Stimulated activated CD4-positive, alpha-beta T cell treated with anti-CD3 and anti-CD28 coated beads, TNF-alpha, amount 100 ng/mL, for 1 hour (primary cell): ENCODE measurements at regions not wholly inside any gene's neighbourhood (a gene's known extent, or its start where the extent isn't known, plus 50 kb on each side); places are given as distances from the start of the nearest gene placed in this dataset.

Source experiments
- DNase-seq, 3 donors: peaks; one replicate each; pipeline ENCODE4 v3.0.0-alpha.2; 2020; ENCODE audit warnings: low read depth in 3 of 3, low spot score in 1 of 3

GRCh38 chr12:127726671-127727315 lies 540.2 kb upstream of the TMEM132C start:
- no peak for DNase-seq

- no peak for DNase-seq
Observed at GRCh38 chr12:127728285-127728684, 538.7 kb upstream of the TMEM132C start.

DNA sequence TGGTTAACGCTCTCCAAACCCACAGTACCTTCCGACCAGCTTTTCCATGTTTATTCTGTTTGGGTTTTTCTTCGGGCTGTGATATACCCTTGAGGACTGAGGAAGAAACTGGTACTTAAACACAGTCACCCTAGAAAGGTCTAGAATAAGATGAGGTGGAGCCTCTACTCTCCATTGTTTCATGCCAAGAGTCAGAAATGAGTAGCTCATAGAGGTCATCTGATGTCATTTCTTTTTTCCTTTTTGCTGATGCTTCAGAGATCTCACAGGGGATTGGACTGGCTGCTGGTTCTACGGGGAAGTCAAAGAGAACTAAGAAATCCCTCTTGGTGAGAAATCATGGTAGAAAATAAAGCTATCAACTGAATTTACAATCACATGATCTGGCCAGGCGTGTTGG lies 538.2 kb upstream of the TMEM132C start:
- DNase-seq: no peak

DNA sequence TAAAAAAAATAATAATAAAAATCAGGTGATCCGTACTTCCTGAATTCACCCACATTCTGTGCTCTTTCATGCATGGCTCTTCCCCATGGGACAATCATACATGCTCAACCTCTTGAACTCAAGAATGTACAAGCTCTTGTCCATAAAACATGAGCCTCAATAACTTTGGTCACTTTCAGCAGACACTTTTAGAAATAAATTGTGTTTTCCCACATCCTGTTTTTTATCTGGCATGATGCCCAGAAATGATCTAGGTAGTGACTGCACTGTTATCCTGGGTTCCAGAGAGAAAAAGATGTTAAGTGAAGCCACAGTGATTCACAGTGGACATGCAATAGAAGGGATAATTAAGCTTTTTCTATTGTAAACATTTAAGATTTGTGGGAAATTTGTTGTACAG lies 537.6 kb upstream of the TMEM132C start:
- no peak for DNase-seq

- DNase-seq: no peak
Observed at GRCh38 chr12:127731657-127732056, 535.3 kb upstream of the TMEM132C start.

DNA sequence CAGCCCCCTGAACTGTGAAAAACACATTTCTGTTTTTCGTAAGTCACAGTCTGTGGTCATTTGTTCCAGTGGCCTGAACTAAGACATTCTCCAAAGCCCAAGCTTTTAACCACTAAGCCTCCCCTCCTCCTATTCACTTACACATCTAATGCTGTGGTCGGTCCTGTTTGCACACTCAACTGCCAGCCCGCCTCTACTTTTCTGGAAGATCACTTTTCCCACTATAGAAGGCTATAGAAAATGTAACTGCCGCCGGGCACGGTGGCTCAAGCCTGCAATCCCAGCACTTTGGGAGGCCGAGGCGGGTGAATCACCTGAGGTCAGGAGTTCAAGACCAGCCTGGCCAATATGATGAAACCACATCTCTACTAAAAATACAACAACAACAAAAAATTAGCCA lies 524.7 kb upstream of the TMEM132C start:
- no peak for DNase-seq

DNA sequence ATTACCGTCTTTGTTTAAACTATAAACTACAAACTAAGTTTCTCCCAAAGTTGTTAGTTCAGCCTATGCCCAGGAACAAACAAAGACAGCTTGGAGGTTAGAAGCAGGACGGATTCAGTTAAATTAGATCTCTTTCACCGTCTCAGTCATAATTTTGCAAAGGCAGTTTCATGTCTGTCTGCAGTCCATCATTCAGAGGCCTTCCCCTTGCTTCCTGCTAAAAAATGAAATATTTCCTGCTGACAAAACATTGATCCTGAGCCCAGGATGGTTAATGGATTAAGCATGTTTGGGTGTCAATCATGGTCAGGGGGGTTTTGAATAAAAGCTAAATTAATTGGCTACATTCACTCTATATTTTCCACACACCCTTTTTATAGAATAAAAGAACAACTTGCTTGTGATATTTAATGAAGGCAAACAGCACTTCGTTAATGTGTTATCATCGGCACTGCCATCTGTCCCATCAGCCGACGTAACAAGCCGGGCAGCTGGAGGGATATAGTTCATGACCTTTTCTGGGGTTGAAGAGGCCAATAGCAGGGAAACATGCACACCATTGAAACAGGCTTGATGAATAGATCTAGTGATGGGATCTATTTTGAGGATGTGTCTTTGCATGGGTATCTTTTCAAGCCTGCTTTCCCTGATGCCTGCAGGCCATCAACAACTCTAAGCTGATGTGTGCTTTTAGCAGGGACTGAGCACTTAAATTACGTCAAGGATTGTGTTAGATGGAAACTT lies 521.3 kb upstream of the TMEM132C start:
- no peak for DNase-seq

DNA sequence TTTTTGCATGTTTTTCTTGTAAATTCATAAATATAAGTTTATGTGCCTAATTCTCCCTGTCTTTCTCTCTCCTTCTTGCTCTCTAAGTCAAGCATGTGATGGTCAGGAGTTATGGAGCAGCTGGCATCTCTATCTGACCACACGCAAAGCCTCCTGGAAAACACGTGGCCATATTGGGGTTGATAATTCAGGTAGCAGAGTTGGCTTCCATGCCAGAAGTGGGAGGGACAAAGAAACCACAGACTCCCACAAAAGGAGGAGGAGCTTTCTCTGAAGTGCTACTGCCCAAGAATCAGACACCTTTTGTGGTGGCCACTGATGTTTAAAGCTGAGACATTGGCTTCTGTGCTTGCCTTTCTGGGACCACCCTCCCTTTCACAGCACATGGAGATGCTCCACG lies 517.6 kb upstream of the TMEM132C start:
- no peak for DNase-seq

DNA sequence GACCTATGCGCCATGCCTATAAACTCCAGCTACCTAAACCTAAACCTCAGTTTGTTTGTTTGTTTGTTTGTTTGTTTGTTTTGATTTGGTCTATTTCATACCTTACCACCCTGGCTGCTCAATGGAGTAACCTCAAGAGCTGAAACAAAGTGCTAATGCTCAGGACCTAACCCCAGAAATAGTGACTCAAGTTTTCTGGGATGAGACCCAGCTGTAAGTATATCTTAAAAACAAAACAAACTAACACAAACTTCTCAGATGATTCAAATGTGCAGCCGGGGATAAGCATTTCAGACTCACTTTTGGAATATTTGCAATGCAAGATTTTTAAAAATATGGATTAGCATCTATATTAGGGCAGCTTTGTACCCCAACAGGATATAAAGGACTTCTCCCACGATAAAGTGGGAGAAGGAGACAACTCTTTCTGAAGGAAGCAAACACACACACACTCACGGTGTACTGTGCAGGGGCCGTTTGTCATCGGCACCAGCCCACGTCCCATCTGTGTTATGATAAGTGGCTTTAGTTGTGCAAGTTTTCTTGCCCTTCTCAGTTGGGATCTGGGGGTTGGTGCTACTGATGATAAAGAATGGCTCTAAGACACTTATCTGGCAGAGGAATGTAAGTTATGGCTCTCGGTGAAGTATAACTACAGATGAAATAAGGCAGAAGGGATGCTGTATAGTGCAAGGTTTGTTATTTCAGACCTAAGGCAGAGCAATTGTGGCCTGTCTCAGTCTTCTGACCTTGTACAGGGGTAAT lies 516.7 kb upstream of the TMEM132C start:
- no peak for DNase-seq

- DNase-seq: no peak
Observed at GRCh38 chr12:127752802-127753201, 514.2 kb upstream of the TMEM132C start.

DNA sequence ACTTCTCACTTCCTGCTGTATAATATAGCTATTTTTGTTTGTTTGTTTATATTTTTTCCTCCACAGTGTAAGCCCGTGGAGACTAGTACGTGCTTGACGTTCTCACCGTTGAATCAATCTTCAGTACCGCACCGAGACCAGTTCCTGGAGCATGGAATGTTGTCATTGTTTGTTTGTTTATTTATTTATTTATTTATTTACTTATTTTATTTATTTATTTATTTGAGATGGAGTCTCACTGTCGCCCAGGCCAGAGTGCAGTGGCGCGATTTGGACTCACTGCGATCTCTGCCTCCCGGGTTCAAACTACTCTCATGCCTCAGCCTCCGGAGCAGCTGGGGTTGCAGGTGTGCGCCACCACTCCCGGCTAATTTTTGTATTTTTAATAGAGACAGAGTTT lies 506.6 kb upstream of the TMEM132C start:
- DNase-seq: no peak

GRCh38 chr12:127760996-127761395 lies 506.0 kb upstream of the TMEM132C start:
- no peak for DNase-seq

DNA sequence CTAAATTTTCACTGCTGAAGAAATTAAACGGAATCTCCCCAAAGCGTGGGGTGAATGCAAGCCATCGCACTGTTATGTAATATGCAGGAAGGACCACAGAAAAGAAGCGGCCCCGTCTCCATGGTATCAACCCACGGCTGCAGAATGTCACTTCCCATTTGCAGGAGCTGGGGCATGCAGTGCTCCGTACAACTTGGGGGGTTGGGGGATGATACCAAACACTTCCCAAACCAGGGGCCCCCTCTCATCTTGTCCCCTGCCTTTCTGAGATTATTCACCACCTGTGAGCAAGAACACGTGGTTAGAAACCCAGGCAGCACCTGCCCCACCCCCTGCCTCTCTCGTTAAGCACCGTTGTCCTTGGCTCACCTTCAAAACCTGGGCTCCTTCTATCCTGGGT lies 505.1 kb upstream of the TMEM132C start:
- no peak for DNase-seq

GRCh38 chr12:127767656-127768055 lies 499.3 kb upstream of the TMEM132C start:
- no peak for DNase-seq

DNA sequence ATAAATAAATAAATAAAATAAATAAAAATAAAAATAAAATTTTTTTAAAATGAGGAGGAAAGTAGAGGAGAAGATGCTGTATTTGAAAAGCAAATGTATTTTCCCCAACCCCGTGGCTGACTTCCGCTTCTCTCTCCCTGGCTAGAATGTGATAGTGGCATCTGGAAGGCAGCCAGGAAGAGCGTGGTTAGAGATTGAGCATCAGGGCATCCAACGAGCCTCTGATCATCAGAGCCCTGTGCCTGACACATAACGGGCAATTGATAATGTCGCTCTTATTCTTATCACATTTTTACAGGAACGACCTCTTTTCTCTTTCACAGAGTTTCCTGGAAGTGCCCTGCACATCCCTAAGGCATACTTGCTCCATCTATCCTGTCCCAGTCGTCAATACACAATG lies 496.9 kb upstream of the TMEM132C start:
- no peak for DNase-seq

- no peak for DNase-seq
Observed at GRCh38 chr12:127771546-127771945, 495.4 kb upstream of the TMEM132C start.

DNA sequence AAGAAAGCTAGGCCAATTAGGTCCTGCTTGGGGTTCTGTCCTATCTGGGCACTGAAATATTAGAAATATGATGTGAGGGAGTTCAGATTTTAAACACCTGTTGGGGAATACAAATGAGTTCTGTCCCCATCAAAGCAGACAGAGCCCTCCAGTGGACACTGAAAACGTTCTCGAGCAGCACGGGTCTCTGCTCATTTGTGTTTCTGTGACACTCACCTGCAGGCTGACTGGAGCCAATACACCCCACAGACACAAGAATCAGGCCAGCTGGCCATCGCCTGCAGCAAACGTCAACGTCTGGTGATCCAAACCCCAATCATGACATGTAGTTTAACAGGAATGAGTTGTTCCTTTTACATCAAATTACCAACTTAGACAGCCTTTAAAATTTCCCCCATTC lies 493.4 kb upstream of the TMEM132C start:
- no peak for DNase-seq

DNA sequence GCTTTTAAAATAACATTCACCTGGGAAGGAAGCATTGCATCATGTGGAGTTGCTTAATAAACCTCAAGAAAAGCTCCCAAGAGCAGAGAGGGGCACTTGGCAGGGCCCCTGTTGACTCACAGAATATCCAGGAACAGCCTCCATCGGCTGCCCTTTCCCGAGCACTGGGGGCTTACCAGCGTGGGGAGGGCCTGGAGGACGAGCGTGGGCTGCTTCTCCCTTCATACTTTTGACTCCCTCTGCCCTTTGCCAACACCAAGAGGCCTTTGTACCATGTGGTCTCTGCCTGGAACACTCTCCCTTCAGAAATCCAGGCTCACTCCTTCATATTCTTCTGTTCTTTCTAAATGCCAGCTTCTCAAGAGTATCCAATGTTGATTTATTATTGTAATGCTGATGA lies 492.1 kb upstream of the TMEM132C start:
- DNase-seq: no peak

DNA sequence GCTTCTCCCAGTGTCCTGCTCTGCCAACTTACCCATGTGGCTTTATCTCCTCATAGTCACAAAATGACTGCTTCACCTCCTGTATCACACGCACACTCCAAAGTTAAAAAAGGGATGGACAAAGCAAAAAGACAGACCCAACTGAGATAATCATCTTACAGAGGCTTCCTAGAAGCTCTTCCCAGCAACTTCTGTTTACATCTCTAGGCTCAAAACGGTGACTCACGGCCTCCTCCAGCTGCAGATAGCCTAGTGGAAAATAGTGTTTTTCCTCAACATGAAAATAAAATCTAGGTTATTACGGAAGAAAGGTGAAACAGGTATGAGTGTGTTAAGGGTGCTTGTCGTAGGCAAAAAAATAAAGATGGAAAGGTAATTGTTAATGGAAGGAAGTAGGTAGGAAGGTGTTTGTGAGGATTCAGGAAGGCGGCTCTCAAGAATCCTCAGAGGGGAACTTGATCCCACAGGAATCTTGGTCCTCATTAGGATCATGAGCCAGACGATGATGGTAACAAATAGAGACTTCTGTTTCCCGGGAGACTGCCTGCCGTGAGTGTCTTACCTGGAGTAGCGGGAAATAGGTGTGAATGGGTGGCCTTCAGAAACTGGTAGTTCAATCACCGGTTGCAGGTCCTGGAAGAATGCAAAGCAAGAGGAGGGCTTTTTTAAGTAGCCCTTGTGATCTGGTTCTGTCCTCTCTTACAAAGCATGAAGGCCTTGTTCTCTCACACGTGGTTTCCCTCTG lies 487.5 kb upstream of the TMEM132C start:
- DNase-seq: no peak

GRCh38 chr12:127780881-127781280 lies 486.1 kb upstream of the TMEM132C start:
- no peak for DNase-seq

DNA sequence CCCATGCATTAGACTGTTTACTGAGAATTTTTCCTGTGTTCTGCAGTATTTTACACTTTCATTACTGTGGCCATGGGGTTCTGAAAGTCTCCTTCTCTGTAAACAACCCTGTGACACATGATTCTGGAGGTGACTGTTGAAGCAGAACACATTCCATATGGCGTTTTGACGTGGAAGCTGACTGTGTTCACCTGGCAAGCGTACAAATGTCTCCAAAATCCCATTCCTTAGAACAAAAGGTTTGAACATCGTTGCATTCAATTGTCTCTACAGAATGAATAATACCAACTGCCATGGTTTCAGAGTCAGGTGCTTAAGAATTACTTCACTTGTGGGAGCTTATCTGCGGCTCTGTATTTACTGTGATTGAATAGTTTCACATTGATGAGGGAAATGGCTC lies 485.6 kb upstream of the TMEM132C start:
- no peak for DNase-seq

DNA sequence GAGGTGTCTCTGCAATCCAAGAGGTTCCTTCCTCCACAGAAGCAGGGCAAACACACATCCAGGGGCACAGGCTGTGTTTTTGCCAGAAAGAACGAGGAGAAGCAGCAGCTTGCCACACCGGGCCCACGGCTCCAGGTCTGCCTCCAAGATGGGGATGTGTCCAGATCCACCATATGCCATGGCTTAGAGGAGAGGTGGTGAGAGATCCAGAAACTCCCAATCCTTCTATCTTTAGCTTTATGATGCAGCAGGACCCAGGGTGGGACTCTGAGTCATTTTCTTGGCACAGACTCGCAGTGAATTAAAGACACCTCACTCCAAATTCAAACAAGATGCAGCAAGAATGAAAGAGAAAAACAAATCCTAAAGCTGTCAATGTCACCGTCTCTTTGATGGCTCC lies 481.4 kb upstream of the TMEM132C start:
- no peak for DNase-seq
